HepG2 (cell line): ENCODE measurements at regions not wholly inside any gene's neighbourhood (a gene's known extent, or its start where the extent isn't known, plus 50 kb on each side); places are given as distances from the start of the nearest gene placed in this dataset.

ENCODE experiments used
- AHR ChIP-seq: IDR thresholded peaks from 2 replicates; pipeline ENCODE4 v1.6.1; 2018; ENCODE audit warnings: missing genetic modification reagents, missing compliant biosample characterization
- ATF7 ChIP-seq, 2 experiments: fragments of 450-650 bp in 1 of 2; sonication (generic) in 1 of 2; formaldehyde crosslinking in 1 of 2; IDR thresholded peaks; 2 replicates each; pipeline versions ENCODE4 v1.4.0 to v1.6.1; 2016 to 2020; ENCODE audit warnings: antibody characterized with exemption in 1 of 2, mild to moderate bottlenecking in 1 of 2, missing genetic modification reagents in 1 of 2
- CBX1 ChIP-seq: IDR thresholded peaks from one replicate; pipeline ENCODE4 v1.6.1; 2016; ENCODE audit warnings: antibody characterized with exemption, low read depth
- IRX3 ChIP-seq: sonication (generic); formaldehyde crosslinking; IDR thresholded peaks from 2 replicates; pipeline ENCODE4 v1.8.1; 2023; ENCODE audit warnings: mild to moderate bottlenecking, low read depth, missing genetic modification reagents, borderline replicate concordance
- POLR2A ChIP-seq, 2 experiments: IDR thresholded peaks; 2 replicates each; pipeline ENCODE4 v1.6.1; 2011; ENCODE audit warnings: low read depth in 2 of 2, low read length in 2 of 2, mild to moderate bottlenecking in 1 of 2, moderate library complexity in 1 of 2; ENCODE audit not compliant: insufficient read depth in 1 of 2
- RAD21 ChIP-seq: fragments of 450-650 bp; formaldehyde crosslinking; IDR thresholded peaks from 2 replicates; pipeline ENCODE4 v1.5.0; 2020; ENCODE audit warnings: mild to moderate bottlenecking
- ZIK1 ChIP-seq: sonication (generic); formaldehyde crosslinking; IDR thresholded peaks from 2 replicates; pipeline ENCODE4 v1.5.0; 2020; ENCODE audit warnings: mild to moderate bottlenecking, low read depth, missing genetic modification reagents, borderline replicate concordance
- ZNF121 ChIP-seq: sonication (generic); formaldehyde crosslinking; IDR thresholded peaks from 2 replicates; pipeline ENCODE4 v1.5.0; 2020; ENCODE audit warnings: mild to moderate bottlenecking, missing genetic modification reagents
- ZNF274 ChIP-seq: sonication (generic); formaldehyde crosslinking; IDR thresholded peaks from 2 replicates; pipeline ENCODE4 v1.5.1; 2020; ENCODE audit warnings: mild to moderate bottlenecking, missing genetic modification reagents
- ZNF556 ChIP-seq: sonication (generic); formaldehyde crosslinking; IDR thresholded peaks from 2 replicates; pipeline ENCODE4 v1.4.0; 2020; ENCODE audit warnings: mild to moderate bottlenecking, missing genetic modification reagents, borderline replicate concordance
- TF ChIP-seq, protein P1 (sequence below): sonication (generic); formaldehyde crosslinking; IDR thresholded peaks from 2 replicates; pipeline ENCODE4 v1.5.0; 2020; ENCODE audit warnings: mild to moderate bottlenecking, missing genetic modification reagents, moderate library complexity
- TF ChIP-seq, protein P2 (sequence below): sonication (generic); formaldehyde crosslinking; IDR thresholded peaks from 2 replicates; pipeline ENCODE4 v1.8.1; 2022; ENCODE audit warnings: low read depth, mild to moderate bottlenecking, missing genetic modification reagents
- TF ChIP-seq, protein P3 (sequence below): sonication (generic); formaldehyde crosslinking; IDR thresholded peaks from 2 replicates; pipeline ENCODE4 v1.4.0; 2020; ENCODE audit warnings: missing genetic modification reagents
- TF ChIP-seq, protein P4 (sequence below): sonication (generic); formaldehyde crosslinking; IDR thresholded peaks from 2 replicates; pipeline ENCODE4 v1.5.0; 2020; ENCODE audit warnings: mild to moderate bottlenecking, missing genetic modification reagents

DNA sequence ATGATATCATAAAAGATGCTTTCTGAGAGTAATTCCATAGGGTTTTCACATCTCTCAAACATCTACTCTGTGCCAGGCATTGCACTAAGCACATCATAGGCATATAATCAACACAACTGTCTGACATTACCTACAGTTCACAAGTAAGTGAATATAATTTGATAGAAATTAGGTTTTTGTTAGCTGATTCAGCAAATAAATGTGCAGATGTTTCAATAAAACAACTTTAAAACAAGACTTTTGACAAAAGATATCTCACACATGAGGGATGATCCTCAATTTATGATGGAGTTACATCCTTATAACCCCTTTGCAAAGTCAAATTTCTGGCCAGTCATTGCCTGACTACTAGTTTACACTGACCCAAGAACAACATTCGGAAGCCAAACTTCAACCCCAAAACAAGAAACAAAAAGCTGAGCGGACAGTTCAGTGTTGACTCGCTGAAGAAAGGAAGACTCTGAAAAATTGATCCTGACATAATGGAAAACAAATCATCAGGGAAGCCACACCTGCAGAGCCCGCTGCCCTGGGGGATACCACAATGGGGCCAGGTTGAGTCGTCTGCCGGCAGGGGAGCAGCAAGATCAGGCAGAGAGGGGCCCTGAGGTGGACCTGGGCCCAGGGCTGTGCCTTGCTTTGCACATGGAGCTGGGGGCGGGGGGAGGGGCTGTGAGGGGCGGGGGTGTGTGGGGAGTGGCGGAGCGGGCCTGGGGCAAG is 739.2 kb upstream of the GJE1 start:
- no peak for TF ChIP-seq RAD21
- TF ChIP-seq ZIK1 (CRISPR knock-in tag) = no peak
- TF ChIP-seq AHR (CRISPR knock-in tag) = no peak
- no peak for TF ChIP-seq POLR2A (IDR thresholded peaks at IDR 0.05; ENCODE audit: insufficient read depth in 1 of 2, low read depth in 2 of 2, low read length in 2 of 2)
- TF ChIP-seq CBX1 = no peak
- TF ChIP-seq ATF7 (IDR thresholded peaks at IDR 0.05) = no peak
- no peak for TF ChIP-seq ATF7 (CRISPR knock-in tag; IDR thresholded peaks at IDR 0.05)
- TF ChIP-seq, protein P1, sequence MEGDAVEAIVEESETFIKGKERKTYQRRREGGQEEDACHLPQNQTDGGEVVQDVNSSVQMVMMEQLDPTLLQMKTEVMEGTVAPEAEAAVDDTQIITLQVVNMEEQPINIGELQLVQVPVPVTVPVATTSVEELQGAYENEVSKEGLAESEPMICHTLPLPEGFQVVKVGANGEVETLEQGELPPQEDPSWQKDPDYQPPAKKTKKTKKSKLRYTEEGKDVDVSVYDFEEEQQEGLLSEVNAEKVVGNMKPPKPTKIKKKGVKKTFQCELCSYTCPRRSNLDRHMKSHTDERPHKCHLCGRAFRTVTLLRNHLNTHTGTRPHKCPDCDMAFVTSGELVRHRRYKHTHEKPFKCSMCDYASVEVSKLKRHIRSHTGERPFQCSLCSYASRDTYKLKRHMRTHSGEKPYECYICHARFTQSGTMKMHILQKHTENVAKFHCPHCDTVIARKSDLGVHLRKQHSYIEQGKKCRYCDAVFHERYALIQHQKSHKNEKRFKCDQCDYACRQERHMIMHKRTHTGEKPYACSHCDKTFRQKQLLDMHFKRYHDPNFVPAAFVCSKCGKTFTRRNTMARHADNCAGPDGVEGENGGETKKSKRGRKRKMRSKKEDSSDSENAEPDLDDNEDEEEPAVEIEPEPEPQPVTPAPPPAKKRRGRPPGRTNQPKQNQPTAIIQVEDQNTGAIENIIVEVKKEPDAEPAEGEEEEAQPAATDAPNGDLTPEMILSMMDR (CRISPR knock-in tag) = no peak
- TF ChIP-seq ZNF274 (CRISPR knock-in tag) = no peak
- TF ChIP-seq, protein P2, sequence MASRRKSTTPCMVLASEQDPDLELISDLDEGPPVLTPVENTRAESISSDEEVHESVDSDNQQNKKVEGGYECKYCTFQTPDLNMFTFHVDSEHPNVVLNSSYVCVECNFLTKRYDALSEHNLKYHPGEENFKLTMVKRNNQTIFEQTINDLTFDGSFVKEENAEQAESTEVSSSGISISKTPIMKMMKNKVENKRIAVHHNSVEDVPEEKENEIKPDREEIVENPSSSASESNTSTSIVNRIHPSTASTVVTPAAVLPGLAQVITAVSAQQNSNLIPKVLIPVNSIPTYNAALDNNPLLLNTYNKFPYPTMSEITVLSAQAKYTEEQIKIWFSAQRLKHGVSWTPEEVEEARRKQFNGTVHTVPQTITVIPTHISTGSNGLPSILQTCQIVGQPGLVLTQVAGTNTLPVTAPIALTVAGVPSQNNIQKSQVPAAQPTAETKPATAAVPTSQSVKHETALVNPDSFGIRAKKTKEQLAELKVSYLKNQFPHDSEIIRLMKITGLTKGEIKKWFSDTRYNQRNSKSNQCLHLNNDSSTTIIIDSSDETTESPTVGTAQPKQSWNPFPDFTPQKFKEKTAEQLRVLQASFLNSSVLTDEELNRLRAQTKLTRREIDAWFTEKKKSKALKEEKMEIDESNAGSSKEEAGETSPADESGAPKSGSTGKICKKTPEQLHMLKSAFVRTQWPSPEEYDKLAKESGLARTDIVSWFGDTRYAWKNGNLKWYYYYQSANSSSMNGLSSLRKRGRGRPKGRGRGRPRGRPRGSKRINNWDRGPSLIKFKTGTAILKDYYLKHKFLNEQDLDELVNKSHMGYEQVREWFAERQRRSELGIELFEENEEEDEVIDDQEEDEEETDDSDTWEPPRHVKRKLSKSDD (CRISPR knock-in tag) = no peak
- TF ChIP-seq ZNF121 (CRISPR knock-in tag) = no peak
- TF ChIP-seq, protein P3, sequence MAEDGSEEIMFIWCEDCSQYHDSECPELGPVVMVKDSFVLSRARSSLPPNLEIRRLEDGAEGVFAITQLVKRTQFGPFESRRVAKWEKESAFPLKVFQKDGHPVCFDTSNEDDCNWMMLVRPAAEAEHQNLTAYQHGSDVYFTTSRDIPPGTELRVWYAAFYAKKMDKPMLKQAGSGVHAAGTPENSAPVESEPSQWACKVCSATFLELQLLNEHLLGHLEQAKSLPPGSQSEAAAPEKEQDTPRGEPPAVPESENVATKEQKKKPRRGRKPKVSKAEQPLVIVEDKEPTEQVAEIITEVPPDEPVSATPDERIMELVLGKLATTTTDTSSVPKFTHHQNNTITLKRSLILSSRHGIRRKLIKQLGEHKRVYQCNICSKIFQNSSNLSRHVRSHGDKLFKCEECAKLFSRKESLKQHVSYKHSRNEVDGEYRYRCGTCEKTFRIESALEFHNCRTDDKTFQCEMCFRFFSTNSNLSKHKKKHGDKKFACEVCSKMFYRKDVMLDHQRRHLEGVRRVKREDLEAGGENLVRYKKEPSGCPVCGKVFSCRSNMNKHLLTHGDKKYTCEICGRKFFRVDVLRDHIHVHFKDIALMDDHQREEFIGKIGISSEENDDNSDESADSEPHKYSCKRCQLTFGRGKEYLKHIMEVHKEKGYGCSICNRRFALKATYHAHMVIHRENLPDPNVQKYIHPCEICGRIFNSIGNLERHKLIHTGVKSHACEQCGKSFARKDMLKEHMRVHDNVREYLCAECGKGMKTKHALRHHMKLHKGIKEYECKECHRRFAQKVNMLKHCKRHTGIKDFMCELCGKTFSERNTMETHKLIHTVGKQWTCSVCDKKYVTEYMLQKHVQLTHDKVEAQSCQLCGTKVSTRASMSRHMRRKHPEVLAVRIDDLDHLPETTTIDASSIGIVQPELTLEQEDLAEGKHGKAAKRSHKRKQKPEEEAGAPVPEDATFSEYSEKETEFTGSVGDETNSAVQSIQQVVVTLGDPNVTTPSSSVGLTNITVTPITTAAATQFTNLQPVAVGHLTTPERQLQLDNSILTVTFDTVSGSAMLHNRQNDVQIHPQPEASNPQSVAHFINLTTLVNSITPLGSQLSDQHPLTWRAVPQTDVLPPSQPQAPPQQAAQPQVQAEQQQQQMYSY (CRISPR knock-in tag) = no peak
- TF ChIP-seq, protein P4, sequence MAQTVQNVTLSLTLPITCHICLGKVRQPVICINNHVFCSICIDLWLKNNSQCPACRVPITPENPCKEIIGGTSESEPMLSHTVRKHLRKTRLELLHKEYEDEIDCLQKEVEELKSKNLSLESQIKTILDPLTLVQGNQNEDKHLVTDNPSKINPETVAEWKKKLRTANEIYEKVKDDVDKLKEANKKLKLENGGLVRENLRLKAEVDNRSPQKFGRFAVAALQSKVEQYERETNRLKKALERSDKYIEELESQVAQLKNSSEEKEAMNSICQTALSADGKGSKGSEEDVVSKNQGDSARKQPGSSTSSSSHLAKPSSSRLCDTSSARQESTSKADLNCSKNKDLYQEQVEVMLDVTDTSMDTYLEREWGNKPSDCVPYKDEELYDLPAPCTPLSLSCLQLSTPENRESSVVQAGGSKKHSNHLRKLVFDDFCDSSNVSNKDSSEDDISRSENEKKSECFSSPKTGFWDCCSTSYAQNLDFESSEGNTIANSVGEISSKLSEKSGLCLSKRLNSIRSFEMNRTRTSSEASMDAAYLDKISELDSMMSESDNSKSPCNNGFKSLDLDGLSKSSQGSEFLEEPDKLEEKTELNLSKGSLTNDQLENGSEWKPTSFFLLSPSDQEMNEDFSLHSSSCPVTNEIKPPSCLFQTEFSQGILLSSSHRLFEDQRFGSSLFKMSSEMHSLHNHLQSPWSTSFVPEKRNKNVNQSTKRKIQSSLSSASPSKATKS = no peak
- no peak for TF ChIP-seq ZNF556 (CRISPR knock-in tag)
- TF ChIP-seq IRX3 (CRISPR knock-in tag) = no peak
